SK-N-SH treated with all-trans-retinoic acid at 6 μM for 48 hours (cell line): ENCODE measurements at regions not wholly inside any gene's neighbourhood (a gene's known extent, or its start where the extent isn't known, plus 50 kb on each side); places are given as distances from the start of the nearest gene placed in this dataset.

Experiments
- ATAC-seq: fragments of 200-7000 bp; cut with Tn5 transposase; 3 replicates; pipeline ENCODE4 v1.9.1; 2020; ENCODE audit warnings: mild to moderate bottlenecking, moderate library complexity
- ARNTL ChIP-seq: fragments of 450-650 bp; formaldehyde crosslinking; IDR thresholded peaks from 2 replicates; pipeline ENCODE4 v1.5.0; 2020; ENCODE audit warnings: low read depth, mild to moderate bottlenecking, moderate library complexity, borderline replicate concordance
- BACH2 ChIP-seq: fragments of 250-450 bp; sonication (Bioruptor Pico); IDR thresholded peaks from 2 replicates; pipeline ENCODE4 v1.9.0; 2021; ENCODE audit warnings: mild to moderate bottlenecking, borderline replicate concordance
- CREB5 ChIP-seq: fragments of 250-450 bp; sonication (Bioruptor Pico); IDR thresholded peaks from 2 replicates; pipeline ENCODE4 v1.5.1; 2020; ENCODE audit warnings: low read depth, mild to moderate bottlenecking, moderate library complexity
- CSDC2 ChIP-seq: fragments of 250-450 bp; sonication (Bioruptor Pico); IDR thresholded peaks from 2 replicates; pipeline ENCODE4 v1.5.0; 2020; ENCODE audit warnings: mild to moderate bottlenecking, moderate library complexity
- CSRNP3 ChIP-seq: fragments of 250-450 bp; sonication (Bioruptor Pico); IDR thresholded peaks from 2 replicates; pipeline ENCODE4 v1.5.1; 2021; ENCODE audit warnings: mild to moderate bottlenecking, moderate library complexity
- ESRRG ChIP-seq: fragments of 250-450 bp; sonication (Bioruptor Pico); IDR thresholded peaks from 2 replicates; pipeline ENCODE4 v1.6.1; 2021; ENCODE audit warnings: mild to moderate bottlenecking
- GLIS3 ChIP-seq: fragments of 250-450 bp; sonication (Bioruptor Pico); IDR thresholded peaks from 2 replicates; pipeline ENCODE4 v1.5.0; 2020; ENCODE audit warnings: mild to moderate bottlenecking, moderate library complexity
- ISL1 ChIP-seq: fragments of 250-450 bp; sonication (Bioruptor Pico); IDR thresholded peaks from 2 replicates; pipeline ENCODE4 v2.1.2; 2022; ENCODE audit warnings: mild to moderate bottlenecking, moderate library complexity
- OSR1 ChIP-seq: fragments of 250-450 bp; sonication (Bioruptor Pico); IDR thresholded peaks from 2 replicates; pipeline ENCODE4 v1.8.0; 2022; ENCODE audit warnings: moderate library complexity, mild to moderate bottlenecking, inconsistent platforms
- PATZ1 ChIP-seq: fragments of 250-450 bp; sonication (Bioruptor Pico); IDR thresholded peaks from 2 replicates; pipeline ENCODE4 v1.8.0; 2020; ENCODE audit warnings: mild to moderate bottlenecking, moderate library complexity, borderline replicate concordance
- POU6F1 ChIP-seq: fragments of 250-450 bp; sonication (Bioruptor Pico); IDR thresholded peaks from 2 replicates; pipeline ENCODE4 v1.8.0; 2021; ENCODE audit warnings: low read depth, mild to moderate bottlenecking, moderate library complexity, borderline replicate concordance
- SNAI2 ChIP-seq: fragments of 250-450 bp; sonication (Bioruptor Pico); IDR thresholded peaks from 2 replicates; pipeline ENCODE4 v1.5.0; 2020; ENCODE audit warnings: mild to moderate bottlenecking, moderate library complexity
- TCF4 ChIP-seq: fragments of 250-450 bp; sonication (Bioruptor Pico); IDR thresholded peaks from 2 replicates; pipeline ENCODE4 v1.8.0; 2021; ENCODE audit warnings: mild to moderate bottlenecking, moderate library complexity, borderline replicate concordance
- TSHZ2 ChIP-seq: fragments of 250-450 bp; sonication (Bioruptor Pico); IDR thresholded peaks from 2 replicates; pipeline ENCODE4 v1.5.0; 2020; ENCODE audit warnings: mild to moderate bottlenecking, moderate library complexity
- ZC3H10 ChIP-seq: fragments of 250-450 bp; sonication (Bioruptor Pico); IDR thresholded peaks from 2 replicates; pipeline ENCODE4 v1.5.1; 2021; ENCODE audit warnings: mild to moderate bottlenecking, moderate library complexity
- ZFP3 ChIP-seq: fragments of 250-450 bp; sonication (Bioruptor Pico); IDR thresholded peaks from 2 replicates; pipeline ENCODE4 v1.5.0; 2020; ENCODE audit warnings: mild to moderate bottlenecking, moderate library complexity
- ZFP30 ChIP-seq: fragments of 450-650 bp; formaldehyde crosslinking; IDR thresholded peaks from 2 replicates; pipeline ENCODE4 v1.5.0; 2022; ENCODE audit warnings: mild to moderate bottlenecking, moderate library complexity
- ZNF565 ChIP-seq: fragments of 450-650 bp; formaldehyde crosslinking; conservative IDR thresholded peaks from 2 replicates; pipeline ENCODE4 v1.5.0; 2020; ENCODE audit warnings: low read depth, mild to moderate bottlenecking, moderate library complexity
- ZNF70 ChIP-seq: fragments of 450-650 bp; formaldehyde crosslinking; IDR thresholded peaks from 2 replicates; pipeline ENCODE4 v1.5.0; 2020; ENCODE audit warnings: mild to moderate bottlenecking, moderate library complexity
- ZNF8 ChIP-seq: fragments of 450-650 bp; formaldehyde crosslinking; IDR thresholded peaks from 2 replicates; pipeline ENCODE4 v1.5.0; 2020; ENCODE audit warnings: mild to moderate bottlenecking, moderate library complexity

- no peak for TF ChIP-seq ESRRG
- TF ChIP-seq ISL1 (CRISPR knock-in tag), result no peak
- no peak for TF ChIP-seq ZNF565
- no peak for TF ChIP-seq TSHZ2 (CRISPR knock-in tag)
- no peak for TF ChIP-seq OSR1
- no peak for TF ChIP-seq CSDC2
- TF ChIP-seq PATZ1, result no peak
- TF ChIP-seq ZFP30 (CRISPR knock-in tag), result no peak
- TF ChIP-seq BACH2 (CRISPR knock-in tag), result no peak
- TF ChIP-seq POU6F1 (CRISPR knock-in tag), result no peak
- TF ChIP-seq GLIS3 (CRISPR knock-in tag), result no peak
- TF ChIP-seq ZNF70 (CRISPR knock-in tag), result no peak
- TF ChIP-seq, all 23 proteins: peak for 0
- no peak for ATAC-seq
Observed at GRCh38 chr18:22856870-22857269, 76.3 kb upstream of the RBBP8 start.

GRCh38 chr18:22858121-22858520 is 75.0 kb upstream of the RBBP8 start:
- TF ChIP-seq ZFP3 (CRISPR knock-in tag), result no peak
- no peak for ATAC-seq

- no peak for ATAC-seq
Observed at GRCh38 chr18:22860807-22861206, 72.3 kb upstream of the RBBP8 start.

GRCh38 chr18:22865354-22866116 is 67.6 kb upstream of the RBBP8 start:
- TF ChIP-seq CSRNP3 (CRISPR knock-in tag) (no peak), ZFP3 (CRISPR knock-in tag) (no peak), ISL1 (CRISPR knock-in tag) (no peak), TCF4 (no peak), CREB5 (CRISPR knock-in tag) (no peak), PATZ1 (no peak), ZNF8 (no peak), OSR1 (no peak), ZC3H10 (no peak), CSDC2 (no peak), SNAI2 (CRISPR knock-in tag) (no peak), ARNTL (no peak), ESRRG (no peak), BACH2 (CRISPR knock-in tag) (no peak), GLIS3 (CRISPR knock-in tag) (no peak), POU6F1 (CRISPR knock-in tag) (no peak)
- no peak for ATAC-seq

More at GRCh38 chr18:22860807-22861206, 72.3 kb upstream of the RBBP8 start:
- TF ChIP-seq ARNTL, result no peak
- no peak for TF ChIP-seq BACH2 (CRISPR knock-in tag)
- TF ChIP-seq, all 23 proteins: peak for 0
